Activated CD8-positive, alpha-beta memory T cell treated with anti-CD3 and anti-CD28 coated beads, Interleukin-2, amount 10 ng/mL, durations not matched to agents 7 days and 5 days (primary cell): ENCODE measurements at regions not wholly inside any gene's neighbourhood (a gene's known extent, or its start where the extent isn't known, plus 50 kb on each side); places are given as distances from the start of the nearest gene placed in this dataset.
A peak's percentile ranks its signal among the peaks of the same experiment; 100 is the strongest.

Source experiments
- ATAC-seq: fragments of 150-1000 bp; cut with Tn5 transposase; one replicate; pipeline ENCODE4 v1.10.0; 2021; ENCODE audit warnings: moderate library complexity
- CTCF ChIA-PET: fragments of 350-600 bp; sonication (Branson Sonifier 250); formaldehyde crosslinking; loops from one replicate; lab custom pipeline; 2021; ENCODE audit warnings: antibody characterized with exemption; lab: Charles Lee
- DNase-seq: peaks from one replicate; pipeline ENCODE4 v3.0.0-alpha.2; 2020
- H3K27ac Mint-ChIP-seq: one replicate; pipeline ENCODE4 v1.8.0; 2021; ENCODE audit warnings: mild to moderate bottlenecking, mixed read lengths
- H3K27me3 Mint-ChIP-seq: one replicate; pipeline ENCODE4 v1.8.0; 2021; ENCODE audit warnings: mixed read lengths
- H3K36me3 Mint-ChIP-seq: one replicate; pipeline ENCODE4 v1.8.0; 2021; ENCODE audit warnings: mild to moderate bottlenecking, mixed read lengths
- H3K4me1 Mint-ChIP-seq: one replicate; pipeline ENCODE4 v1.8.0; 2021; ENCODE audit warnings: mixed read lengths
- H3K4me3 Mint-ChIP-seq: one replicate; pipeline ENCODE4 v1.8.0; 2021; ENCODE audit warnings: mild to moderate bottlenecking, moderate library complexity, mixed read lengths
- H3K9me3 Mint-ChIP-seq: one replicate; pipeline ENCODE4 v1.8.0; 2022; ENCODE audit warnings: low read depth, mixed read lengths

GRCh38 chr12:75717902-75718301, 206.5 kb upstream of the KRR1 start:
- Mint-ChIP-seq H3K4me3 (no peak overlapping the region), H3K27me3 (peaks cover 8% of the 10 kb centered on the region), H3K36me3 (peaks cover 11% of the 10 kb centered on the region), H3K9me3 (no peaks in the 10 kb centered on the region), H3K4me1 (peaks cover 30% of the 10 kb centered on the region), H3K27ac (no peak overlapping the region)
- CTCF ChIA-PET, result no interaction called here
- ATAC-seq (no peak), DNase-seq (no peak)

- CTCF ChIA-PET, result no interaction called here
- no peak for ATAC-seq
- Mint-ChIP-seq H3K4me1 (peaks cover 24% of the 10 kb centered on the region), H3K36me3 (peaks cover 7% of the 10 kb centered on the region), H3K27me3 (peaks cover 8% of the 10 kb centered on the region), H3K27ac (no peak overlapping the region), H3K4me3 (no peak overlapping the region), H3K9me3 (no peaks in the 10 kb centered on the region)
- DNase-seq, result no peak
Measured at GRCh38 chr12:75716291-75717025, 205.0 kb upstream of the KRR1 start.

- peaks cover 18% of the 10 kb centered on the region for H3K4me1 Mint-ChIP-seq
- DNase-seq (no peak), ATAC-seq (no peak)
- no peak overlapping the region for H3K27ac Mint-ChIP-seq
- CTCF ChIA-PET, result interaction anchor here (1.0 kb wide), 1 partner anchor 189 kb away, joined by 3 read pairs; no protein-coding TSS in a partner anchor
- H3K36me3 Mint-ChIP-seq, result peaks cover 1% of the 10 kb centered on the region
- peaks cover 8% of the 10 kb centered on the region for H3K27me3 Mint-ChIP-seq
- H3K4me3 Mint-ChIP-seq, result no peak overlapping the region
- H3K9me3 Mint-ChIP-seq, result no peaks in the 10 kb centered on the region
Measured at GRCh38 chr12:75715682-75716081, 204.3 kb upstream of the KRR1 start.

- peaks cover 1% of the 10 kb centered on the region for H3K36me3 Mint-ChIP-seq
- no peak for DNase-seq
- ATAC-seq, result no peak
- CTCF ChIA-PET, result interaction anchor here (1.0 kb wide), 2 partner anchors 22 to 188 kb away, joined by 3 read pairs; no protein-coding TSS in a partner anchor
- H3K27me3 Mint-ChIP-seq, result peaks cover 5% of the 10 kb centered on the region
- no peak overlapping the region for H3K4me3 Mint-ChIP-seq
- peaks cover 18% of the 10 kb centered on the region for H3K4me1 Mint-ChIP-seq
- no peak overlapping the region for H3K27ac Mint-ChIP-seq
- H3K9me3 Mint-ChIP-seq, result no peaks in the 10 kb centered on the region
Measured at GRCh38 chr12:75715323-75715644, 203.9 kb upstream of the KRR1 start.

GRCh38 chr12:75714462-75715322, 203.3 kb upstream of the KRR1 start:
- H3K4me3 Mint-ChIP-seq, result no peak overlapping the region
- no peak overlapping the region for H3K27ac Mint-ChIP-seq
- CTCF ChIA-PET, result interaction anchor here (0.5 to 1.0 kb wide), 3 partner anchors 22 to 198 kb away, joined by 3 read pairs; no protein-coding TSS in a partner anchor
- H3K4me1 Mint-ChIP-seq, result peaks cover 18% of the 10 kb centered on the region
- H3K9me3 Mint-ChIP-seq, result no peaks in the 10 kb centered on the region
- H3K36me3 Mint-ChIP-seq, result peaks cover 1% of the 10 kb centered on the region
- peak; percentile 39 for ATAC-seq
- no peak for DNase-seq
- peaks cover 5% of the 10 kb centered on the region for H3K27me3 Mint-ChIP-seq

GRCh38 chr12:75713434-75713833, 202.0 kb upstream of the KRR1 start:
- H3K36me3 Mint-ChIP-seq, result no peaks in the 10 kb centered on the region
- CTCF ChIA-PET, result interaction anchor here (1.1 to 2.0 kb wide), 2 partner anchors 187 to 318 kb away, joined by 4 to 5 read pairs; partner anchors contain the start of gene PHLDA1
- peaks cover 8% of the 10 kb centered on the region for H3K27me3 Mint-ChIP-seq
- peak; percentile 39 for ATAC-seq
- H3K27ac Mint-ChIP-seq, result no peak overlapping the region
- H3K4me1 Mint-ChIP-seq, result peaks cover 18% of the 10 kb centered on the region
- no peaks in the 10 kb centered on the region for H3K9me3 Mint-ChIP-seq
- no peak for DNase-seq
- no peak overlapping the region for H3K4me3 Mint-ChIP-seq

- CTCF ChIA-PET, result interaction anchor here (2.0 kb wide), 1 partner anchor 186 kb away, joined by 5 read pairs; no protein-coding TSS in a partner anchor
- Mint-ChIP-seq H3K36me3 (no peaks in the 10 kb centered on the region), H3K27me3 (peaks cover 8% of the 10 kb centered on the region), H3K4me1 (peaks cover 18% of the 10 kb centered on the region), H3K9me3 (peaks cover 2% of the 10 kb centered on the region), H3K4me3 (no peak overlapping the region), H3K27ac (no peak overlapping the region)
- DNase-seq (no peak), ATAC-seq (no peak)
Measured at GRCh38 chr12:75712223-75712622, 200.8 kb upstream of the KRR1 start.

GRCh38 chr12:75711271-75711670, 199.9 kb upstream of the KRR1 start:
- Mint-ChIP-seq H3K27me3 (peaks cover 8% of the 10 kb centered on the region), H3K27ac (no peak overlapping the region), H3K9me3 (peaks cover 2% of the 10 kb centered on the region), H3K36me3 (no peaks in the 10 kb centered on the region), H3K4me3 (no peak overlapping the region), H3K4me1 (peaks cover 19% of the 10 kb centered on the region)
- no peak for DNase-seq
- CTCF ChIA-PET, result no interaction called here
- ATAC-seq, result no peak

- Mint-ChIP-seq H3K27me3 (peaks cover 8% of the 10 kb centered on the region), H3K4me1 (peaks cover 19% of the 10 kb centered on the region), H3K9me3 (peaks cover 2% of the 10 kb centered on the region), H3K36me3 (no peaks in the 10 kb centered on the region), H3K27ac (no peak overlapping the region), H3K4me3 (no peak overlapping the region)
- CTCF ChIA-PET, result interaction anchor here (1.7 kb wide), 1 partner anchor 12 kb away, joined by 6 read pairs; no protein-coding TSS in a partner anchor
- ATAC-seq, result no peak
- DNase-seq, result no peak
Measured at GRCh38 chr12:75710361-75711069, 199.1 kb upstream of the KRR1 start.

GRCh38 chr12:75709503-75709902, 198.1 kb upstream of the KRR1 start:
- Mint-ChIP-seq H3K9me3 (peaks cover 2% of the 10 kb centered on the region), H3K4me1 (peaks cover 19% of the 10 kb centered on the region), H3K27ac (no peak overlapping the region), H3K4me3 (no peak overlapping the region), H3K27me3 (peaks cover 8% of the 10 kb centered on the region), H3K36me3 (no peaks in the 10 kb centered on the region)
- ATAC-seq (no peak), DNase-seq (no peak)
- CTCF ChIA-PET, result interaction anchor here (1.7 kb wide), 1 partner anchor 11 kb away, joined by 6 read pairs; no protein-coding TSS in a partner anchor

GRCh38 chr12:75708802-75709201, 197.4 kb upstream of the KRR1 start:
- Mint-ChIP-seq H3K36me3 (no peaks in the 10 kb centered on the region), H3K27ac (no peak overlapping the region), H3K27me3 (peaks cover 6% of the 10 kb centered on the region), H3K9me3 (peaks cover 2% of the 10 kb centered on the region), H3K4me1 (peaks cover 17% of the 10 kb centered on the region), H3K4me3 (no peak overlapping the region)
- DNase-seq, result no peak
- CTCF ChIA-PET, result interaction anchor here (0.7 to 1.7 kb wide), 2 partner anchors 10 to 76 kb away, joined by 3 to 6 read pairs; no protein-coding TSS in a partner anchor
- ATAC-seq, result no peak

- Mint-ChIP-seq H3K4me1 (peaks cover 15% of the 10 kb centered on the region), H3K27ac (no peak overlapping the region), H3K9me3 (peaks cover 2% of the 10 kb centered on the region), H3K4me3 (no peak overlapping the region), H3K36me3 (peaks cover 4% of the 10 kb centered on the region), H3K27me3 (peaks cover 4% of the 10 kb centered on the region)
- CTCF ChIA-PET, result interaction anchor here (0.7 kb wide), 1 partner anchor 77 kb away, joined by 3 read pairs; no protein-coding TSS in a partner anchor
- DNase-seq, result no peak
- no peak for ATAC-seq
Measured at GRCh38 chr12:75707983-75708382, 196.6 kb upstream of the KRR1 start.
